Activated CD8-positive, alpha-beta T cell treated with anti-CD3 and anti-CD28 coated beads for 36 hours (primary cell): ENCODE measurements at regions not wholly inside any gene's neighbourhood (a gene's known extent, or its start where the extent isn't known, plus 50 kb on each side); places are given as distances from the start of the nearest gene placed in this dataset.

Experiments used
- ATAC-seq: fragments of 200-7000 bp; cut with Tn5 transposase; one replicate; pipeline ENCODE4 v1.10.0; 2021; ENCODE audit warnings: mild to moderate bottlenecking, moderate library complexity
- CTCF ChIA-PET: fragments of 350-600 bp; sonication (Branson Sonifier 250); formaldehyde crosslinking; loops from one replicate; lab custom pipeline; 2021; ENCODE audit warnings: antibody characterized with exemption; lab: Charles Lee
- POLR2A ChIA-PET: fragments of 350-600 bp; sonication (Branson Sonifier 250); formaldehyde crosslinking; loops from one replicate; lab custom pipeline; 2021; ENCODE audit warnings: antibody characterized with exemption; lab: Charles Lee
- DNase-seq: peaks from one replicate; pipeline ENCODE4 v3.0.0-alpha.2; 2020
- H3K27ac Mint-ChIP-seq: one replicate; pipeline ENCODE4 v1.8.0; 2021; ENCODE audit warnings: mild to moderate bottlenecking, mixed read lengths
- H3K27me3 Mint-ChIP-seq: one replicate; pipeline ENCODE4 v1.8.0; 2021; ENCODE audit warnings: mixed read lengths
- H3K36me3 Mint-ChIP-seq: one replicate; pipeline ENCODE4 v1.8.0; 2021; ENCODE audit warnings: low read depth, mixed read lengths
- H3K4me1 Mint-ChIP-seq: one replicate; pipeline ENCODE4 v1.8.0; 2021; ENCODE audit warnings: low read depth, mixed read lengths
- H3K4me3 Mint-ChIP-seq: one replicate; pipeline ENCODE4 v1.8.0; 2021; ENCODE audit warnings: mild to moderate bottlenecking, moderate library complexity, mixed read lengths
- H3K9me3 Mint-ChIP-seq: one replicate; pipeline ENCODE4 v1.8.0; 2021; ENCODE audit warnings: mixed read lengths
- CTCF ChIP-seq: fragments of 200-600 bp; IDR thresholded peaks from one replicate; pipeline ENCODE4 v1.8.0; 2022; ENCODE audit warnings: antibody characterized with exemption, mild to moderate bottlenecking
- intact Hi-C: fragments of 100-400 bp; cut with micrococcal nuclease; formaldehyde crosslinking; loops from one replicate; pipeline ENCODE4 v1.10.0; 2022

- CTCF ChIA-PET = no interaction called here
- ATAC-seq (no peak), DNase-seq (no peak)
- no peaks in the 10 kb centered on the region for H3K27me3 Mint-ChIP-seq
- H3K27ac Mint-ChIP-seq = no peak overlapping the region
- no peaks in the 10 kb centered on the region for H3K4me1 Mint-ChIP-seq
- POLR2A ChIA-PET = no interaction called here
- peaks cover 3% of the 10 kb centered on the region for H3K9me3 Mint-ChIP-seq
- no peak overlapping the region for H3K4me3 Mint-ChIP-seq
- no peak for TF ChIP-seq CTCF
- intact Hi-C loops = no loop called here
- H3K36me3 Mint-ChIP-seq = no peaks in the 10 kb centered on the region
Observed at GRCh38 chr2:133790711-133791110, 222.4 kb upstream of the NCKAP5 start.

GRCh38 chr2:133791191-133791590 is 222.9 kb upstream of the NCKAP5 start:
- no peaks in the 10 kb centered on the region for H3K4me1 Mint-ChIP-seq

DNA sequence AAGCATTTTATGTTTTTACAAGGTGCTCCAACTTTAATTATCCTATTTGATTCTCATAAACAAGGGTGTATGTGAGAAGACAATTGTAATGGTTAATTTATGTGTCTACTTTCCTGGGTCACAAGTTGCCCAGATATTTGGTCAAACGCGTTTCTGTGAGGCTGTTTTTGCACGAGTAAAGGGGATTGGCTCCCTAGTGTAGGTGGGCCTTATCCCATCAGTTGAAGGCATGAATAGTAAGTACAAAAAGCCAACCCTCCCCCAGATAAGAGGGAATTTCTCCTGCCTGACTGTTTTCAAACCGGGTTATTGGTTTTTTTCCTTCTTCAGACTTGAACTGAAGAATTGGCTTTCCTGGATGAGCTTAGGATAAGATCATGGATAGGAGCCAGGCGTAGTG is 224.0 kb upstream of the NCKAP5 start:
- ChIA-PET CTCF (no interaction called here), POLR2A (no interaction called here)
- DNase-seq (no peak), ATAC-seq (no peak)
- intact Hi-C loops = no loop called here
- no peak overlapping the region for H3K4me3 Mint-ChIP-seq
- H3K27ac Mint-ChIP-seq = no peak overlapping the region
- peaks cover 3% of the 10 kb centered on the region for H3K9me3 Mint-ChIP-seq
- H3K27me3 Mint-ChIP-seq = no peaks in the 10 kb centered on the region
- no peak for TF ChIP-seq CTCF
- no peaks in the 10 kb centered on the region for H3K36me3 Mint-ChIP-seq
- no peaks in the 10 kb centered on the region for H3K4me1 Mint-ChIP-seq

More at GRCh38 chr2:133791191-133791590, 222.9 kb upstream of the NCKAP5 start:
- no peaks in the 10 kb centered on the region for H3K27me3 Mint-ChIP-seq
- DNase-seq (no peak), ATAC-seq (no peak)
- no peak overlapping the region for H3K4me3 Mint-ChIP-seq
- POLR2A ChIA-PET = no interaction called here
- peaks cover 3% of the 10 kb centered on the region for H3K9me3 Mint-ChIP-seq
- CTCF ChIA-PET = no interaction called here
- H3K36me3 Mint-ChIP-seq = no peaks in the 10 kb centered on the region
- no peak overlapping the region for H3K27ac Mint-ChIP-seq
- intact Hi-C loops = no loop called here
- no peak for TF ChIP-seq CTCF

DNA sequence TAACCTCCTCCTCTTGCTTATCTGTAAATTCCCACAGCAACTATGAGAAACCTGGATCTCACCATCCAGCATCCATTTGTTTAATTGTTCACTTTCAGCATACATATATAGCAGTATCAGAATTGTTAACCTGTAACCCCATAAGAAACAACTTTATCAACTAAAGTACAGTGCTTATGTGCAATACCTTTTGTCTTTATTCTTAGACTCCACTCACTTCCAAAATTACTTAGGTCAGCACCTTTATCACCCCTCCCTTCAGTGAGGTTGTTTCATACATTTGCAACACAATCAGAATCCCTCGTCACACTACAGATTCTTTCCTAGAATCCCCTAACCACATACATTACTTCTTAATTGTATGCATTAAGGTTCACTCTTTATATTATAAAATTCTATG is 225.9 kb upstream of the NCKAP5 start:
- no peak for DNase-seq
- Mint-ChIP-seq H3K4me1 (no peaks in the 10 kb centered on the region), H3K27me3 (no peaks in the 10 kb centered on the region), H3K27ac (no peak overlapping the region), H3K4me3 (no peak overlapping the region), H3K9me3 (peaks cover 6% of the 10 kb centered on the region), H3K36me3 (no peaks in the 10 kb centered on the region)
- TF ChIP-seq CTCF = no peak
- ATAC-seq = no peak
- CTCF ChIA-PET = interaction anchor here (1.8 kb wide), 1 partner anchor 14 kb away, joined by 4 read pairs; no protein-coding TSS in a partner anchor
- intact Hi-C loops = no loop called here
- POLR2A ChIA-PET = no interaction called here

GRCh38 chr2:133801946-133802345 is 233.7 kb upstream of the NCKAP5 start:
- ATAC-seq (no peak), DNase-seq (no peak)
- ChIA-PET POLR2A (no interaction called here), CTCF (no interaction called here)
- Mint-ChIP-seq H3K4me1 (no peaks in the 10 kb centered on the region), H3K27me3 (peaks cover 14% of the 10 kb centered on the region), H3K27ac (no peak overlapping the region), H3K9me3 (peaks cover 2% of the 10 kb centered on the region), H3K4me3 (no peak overlapping the region), H3K36me3 (no peaks in the 10 kb centered on the region)
- no peak for TF ChIP-seq CTCF
- intact Hi-C loops = no loop called here
